Transverse colon (tissue), 4 donors: ENCODE measurements at regions not wholly inside any gene's neighbourhood (a gene's known extent, or its start where the extent isn't known, plus 50 kb on each side); places are given as distances from the start of the nearest gene placed in this dataset.
"Not testable (repeated sequence)": the region's sequence is repeated elsewhere in the genome, so short reads cannot be mapped to it uniquely, and the experiment has no call there.

Source experiments
- DNase-seq: peaks from one replicate; pipeline ENCODE4 v3.0.0-alpha.2; 2019
- H3K27ac ChIP-seq, 4 donors: fragments of 200-600 bp; sonication (generic); 2 replicates each; pipeline ENCODE4 v1.5.1; 2016 to 2018; ENCODE audit warnings: inconsistent platforms in 4 of 4
- H3K27me3 ChIP-seq: fragments of 200-600 bp; sonication (generic); 2 replicates; pipeline ENCODE4 v1.5.1; 2017; ENCODE audit warnings: inconsistent platforms
- H3K36me3 ChIP-seq, 4 donors: fragments of 200-600 bp; sonication (generic); 2 replicates each; pipeline ENCODE4 v1.5.1; 2017 to 2019; ENCODE audit warnings: inconsistent platforms in 4 of 4
- H3K4me1 ChIP-seq, 4 donors: fragments of 200-600 bp; sonication (generic); 2 replicates each; pipeline ENCODE4 v1.5.1; 2017 to 2020; ENCODE audit warnings: inconsistent platforms in 4 of 4
- H3K4me3 ChIP-seq, 4 donors: fragments of 200-600 bp; sonication (generic); 1 replicate in 1 of 4; 2 replicates in 3 of 4; pipeline versions ENCODE4 v1.5.1 to v1.6.1; 2017 to 2019; ENCODE audit warnings: inconsistent platforms in 4 of 4
- H3K9me3 ChIP-seq, 2 donors: fragments of 200-600 bp; sonication (generic); 2 replicates each; pipeline ENCODE4 v1.5.1; 2017 to 2019; ENCODE audit warnings: inconsistent platforms in 2 of 2
- EP300 ChIP-seq: sonication (generic); formaldehyde crosslinking; IDR thresholded peaks from one replicate; pipeline ENCODE4 v1.6.1; 2017; ENCODE audit warnings: antibody characterized with exemption, low read depth
- POLR2A ChIP-seq: fragments of 450-650 bp; IDR thresholded peaks from one replicate; pipeline ENCODE4 v1.6.1; 2016; ENCODE audit warnings: antibody characterized with exemption, mild to moderate bottlenecking, moderate library complexity
- POLR2AphosphoS5 ChIP-seq, 3 donors: sonication (generic); formaldehyde crosslinking; IDR thresholded peaks; one replicate each; pipeline ENCODE4 v1.6.1; 2016; ENCODE audit warnings: antibody characterized with exemption in 3 of 3
- WGBS, 2 donors: methylation state at CpG; one replicate each; pipeline ENCODE4 v1.1.5; 2018; ENCODE audit warnings: low coverage in 1 of 2; 5-methylcytosine and 5-hydroxymethylcytosine counted together
- in situ Hi-C, 4 donors: fragments of 200-750 bp; cut with MboI; loops; one replicate each; pipeline versions ENCODE4 v1.15.0 to v1.15.1; 2017; ENCODE audit warnings: low sequenced_read_pairs in 3 of 4, low pct_ligation_motif_present in 1 of 4, low pct_unique_long_range_greater_than_20kb in 1 of 4
- intact Hi-C: fragments of 100-400 bp; cut with DNase I; formaldehyde crosslinking; loops from one replicate; pipeline ENCODE4 v1.15.1; 2023; ENCODE audit warnings: low total_unique reads
- TF ChIP-seq, protein P1 (sequence below), 5 experiments: fragments of 200-600 bp in 3 of 5; fragments of 450-650 bp in 2 of 5; sonication (generic) in 3 of 5; IDR thresholded peaks; 1 replicate in 2 of 5; 2 replicates in 3 of 5; pipeline ENCODE4 v1.5.1; 2016 to 2017; ENCODE audit warnings: antibody characterized with exemption in 5 of 5, inconsistent platforms in 3 of 5, mild to moderate bottlenecking in 2 of 5, moderate library complexity in 1 of 5

DNA sequence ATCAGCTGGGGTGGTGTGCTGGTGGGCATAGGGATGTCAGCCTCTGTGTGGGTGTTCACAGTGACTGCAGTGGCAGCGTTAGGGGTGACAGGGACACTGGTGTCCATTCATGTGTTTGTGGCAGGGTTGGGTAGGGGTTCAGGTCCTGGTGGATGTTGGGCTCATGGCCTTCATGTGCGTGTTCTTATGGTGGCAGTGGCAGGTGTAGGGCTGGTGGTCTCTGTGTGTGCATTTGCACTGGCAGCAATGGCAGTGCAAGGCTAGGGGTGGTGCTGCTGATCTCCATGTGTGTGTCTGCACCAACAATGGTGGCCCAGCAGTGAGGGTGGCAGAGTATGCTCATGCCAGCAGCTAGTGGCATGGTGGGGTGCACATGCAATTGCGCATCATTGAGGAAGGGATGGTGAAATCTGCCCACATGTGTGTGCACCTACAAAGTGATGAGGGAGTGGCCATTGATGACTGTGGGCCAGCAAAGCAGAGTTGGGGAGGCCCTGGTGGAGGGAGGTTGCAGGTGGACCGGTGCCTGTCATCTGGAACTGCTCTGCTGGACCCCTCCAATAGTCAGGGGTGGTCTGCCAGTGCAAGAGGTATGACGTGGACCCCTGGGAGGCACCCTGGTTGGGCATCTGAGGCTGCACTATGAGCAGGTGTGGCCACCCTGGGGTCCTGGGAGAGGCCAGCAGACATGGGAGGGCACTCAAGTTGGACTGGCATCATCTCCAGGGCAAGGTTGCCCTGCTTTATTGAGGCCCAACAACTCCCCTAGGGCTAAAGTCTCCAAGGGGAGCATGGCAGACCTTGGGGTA lies 182.9 kb downstream of the TTC6 start:
- Histone ChIP-seq H3K27me3 (no peaks in the 10 kb centered on the region), H3K36me3 (no peaks in the 10 kb centered on the region), H3K4me3 (no peak overlapping the region), H3K9me3 (no peaks in the 10 kb centered on the region), H3K4me1 (no peaks in the 10 kb centered on the region), H3K27ac (no peak overlapping the region)
- 85% methylated on average over 5 of the region's 5 CpGs; no CpG with 5 or more reads in 1 of the 2 donors for WGBS, 2 donors
- TF ChIP-seq POLR2A = no peak
- no peak for TF ChIP-seq EP300
- no peak for TF ChIP-seq POLR2AphosphoS5 (IDR thresholded peaks at IDR 0.05)
- TF ChIP-seq, protein P1, sequence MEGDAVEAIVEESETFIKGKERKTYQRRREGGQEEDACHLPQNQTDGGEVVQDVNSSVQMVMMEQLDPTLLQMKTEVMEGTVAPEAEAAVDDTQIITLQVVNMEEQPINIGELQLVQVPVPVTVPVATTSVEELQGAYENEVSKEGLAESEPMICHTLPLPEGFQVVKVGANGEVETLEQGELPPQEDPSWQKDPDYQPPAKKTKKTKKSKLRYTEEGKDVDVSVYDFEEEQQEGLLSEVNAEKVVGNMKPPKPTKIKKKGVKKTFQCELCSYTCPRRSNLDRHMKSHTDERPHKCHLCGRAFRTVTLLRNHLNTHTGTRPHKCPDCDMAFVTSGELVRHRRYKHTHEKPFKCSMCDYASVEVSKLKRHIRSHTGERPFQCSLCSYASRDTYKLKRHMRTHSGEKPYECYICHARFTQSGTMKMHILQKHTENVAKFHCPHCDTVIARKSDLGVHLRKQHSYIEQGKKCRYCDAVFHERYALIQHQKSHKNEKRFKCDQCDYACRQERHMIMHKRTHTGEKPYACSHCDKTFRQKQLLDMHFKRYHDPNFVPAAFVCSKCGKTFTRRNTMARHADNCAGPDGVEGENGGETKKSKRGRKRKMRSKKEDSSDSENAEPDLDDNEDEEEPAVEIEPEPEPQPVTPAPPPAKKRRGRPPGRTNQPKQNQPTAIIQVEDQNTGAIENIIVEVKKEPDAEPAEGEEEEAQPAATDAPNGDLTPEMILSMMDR (IDR thresholded peaks at IDR 0.05) = no peak
- DNase-seq = no peak
- intact Hi-C loops = no loop called here
- in situ Hi-C loops = no loop called here

DNA sequence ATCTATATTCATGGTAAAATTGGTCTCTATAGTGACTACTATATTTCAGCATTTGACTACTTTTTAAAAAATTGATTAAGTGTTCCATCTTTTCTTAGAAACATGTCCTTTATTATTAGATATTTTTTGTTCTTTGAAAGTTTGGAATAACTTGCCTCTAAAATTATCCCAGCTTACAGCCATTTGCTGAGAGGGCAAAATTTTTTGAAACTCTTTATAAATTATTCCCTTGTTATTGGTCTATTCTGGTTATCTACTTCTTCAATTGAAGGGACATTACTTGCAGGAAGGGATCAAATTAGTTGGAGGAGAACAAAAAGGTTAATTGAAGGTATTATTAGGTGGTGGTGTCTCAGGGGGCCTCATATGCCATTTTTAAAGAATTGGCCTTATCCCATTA lies 184.1 kb downstream of the TTC6 start:
- TF ChIP-seq, protein P1 (IDR thresholded peaks at IDR 0.05) = no peak
- TF ChIP-seq POLR2AphosphoS5 (IDR thresholded peaks at IDR 0.05) = no peak
- intact Hi-C loops (no loop called here), in situ Hi-C loops (no loop called here)
- H3K27ac ChIP-seq = no peak overlapping the region
- H3K27me3 ChIP-seq = no peaks in the 10 kb centered on the region
- H3K36me3 ChIP-seq = no peaks in the 10 kb centered on the region
- H3K9me3 ChIP-seq = no peaks in the 10 kb centered on the region
- no peaks in the 10 kb centered on the region for H3K4me1 ChIP-seq
- no peak overlapping the region for H3K4me3 ChIP-seq
- no peak for DNase-seq

DNA sequence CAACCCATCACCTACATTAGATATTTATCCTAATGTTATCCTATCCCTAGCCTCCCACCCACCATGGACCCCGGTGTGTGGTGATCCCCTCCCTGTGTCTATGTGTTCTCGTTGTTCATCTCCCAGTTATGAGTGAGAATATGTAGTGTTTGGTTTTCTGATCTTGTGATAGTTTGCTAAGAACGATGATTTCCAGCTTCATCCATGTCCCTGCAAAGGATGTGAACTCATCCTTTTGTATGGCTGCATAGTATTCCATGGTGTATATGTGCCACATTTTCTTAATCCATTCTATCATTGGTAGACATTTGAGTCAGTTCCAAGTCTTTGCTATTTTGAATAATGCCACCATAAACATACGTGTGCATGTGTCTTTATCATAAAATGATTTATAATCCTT lies 185.3 kb downstream of the TTC6 start:
- intact Hi-C loops, H3K9me3 ChIP-seq, in situ Hi-C loops, H3K4me3 ChIP-seq, H3K36me3 ChIP-seq, DNase-seq, H3K27ac ChIP-seq, H3K27me3 ChIP-seq, H3K4me1 ChIP-seq: not testable (repeated sequence)
- 80 to 83% methylated on average over 2 to 4 of the region's 4 CpGs for WGBS, 2 donors

DNA sequence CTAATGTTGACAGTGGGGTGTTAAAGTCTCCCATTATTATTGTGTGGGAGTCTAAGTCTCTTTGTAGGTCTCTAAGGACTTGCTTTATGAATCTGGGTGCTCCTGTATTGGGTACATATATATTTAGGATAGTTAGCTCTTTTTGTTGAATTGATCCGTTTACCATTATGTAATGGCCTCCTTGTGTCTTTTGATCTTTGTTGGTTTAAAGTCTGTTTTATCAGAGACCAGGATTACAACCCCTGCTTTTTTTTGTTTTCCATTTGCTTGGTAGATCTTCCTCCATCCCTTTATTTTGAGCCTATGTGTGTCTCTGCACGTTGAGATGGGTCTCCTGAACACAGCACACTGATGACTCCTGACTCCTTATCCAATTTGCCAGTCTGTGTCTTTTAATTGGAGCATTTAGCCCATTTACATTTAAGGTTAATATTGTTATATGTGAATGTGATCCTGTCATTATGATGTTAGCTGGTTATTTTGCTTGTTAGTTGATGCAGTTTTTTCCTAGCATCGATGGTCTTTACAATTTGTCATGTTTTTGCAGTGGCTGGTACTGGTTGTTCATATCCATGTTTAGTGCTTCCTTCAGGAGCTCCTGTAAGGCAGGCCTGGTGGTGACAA lies 188.9 kb downstream of the TTC6 start:
- 72 to 84% methylated on average over 3 of the region's 3 CpGs for WGBS, 2 donors
- DNase-seq, H3K4me3 ChIP-seq, H3K4me1 ChIP-seq, in situ Hi-C loops, intact Hi-C loops, H3K9me3 ChIP-seq, H3K27me3 ChIP-seq, H3K36me3 ChIP-seq, H3K27ac ChIP-seq: not testable (repeated sequence)

DNA sequence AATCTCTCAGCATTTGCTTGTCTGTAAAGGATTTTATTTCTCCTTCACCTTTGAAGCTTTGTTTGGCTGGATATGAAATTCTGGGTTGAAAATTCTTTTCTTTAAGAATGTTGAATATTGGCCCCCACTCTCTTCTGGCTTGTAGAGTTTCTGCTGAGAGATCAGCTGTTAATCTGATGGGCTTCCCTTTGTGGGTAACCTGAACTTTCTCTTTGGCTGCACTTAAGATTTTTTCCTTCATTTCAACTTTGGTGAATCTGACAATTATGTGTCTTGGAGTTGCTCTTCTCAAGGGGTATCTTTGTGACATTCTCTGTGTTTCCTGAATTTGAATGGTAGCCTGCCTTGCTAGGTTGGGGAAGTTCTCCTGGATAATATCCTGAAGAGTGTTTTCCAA lies 189.4 kb downstream of the TTC6 start:
- intact Hi-C loops, DNase-seq, H3K27ac ChIP-seq, H3K27me3 ChIP-seq, H3K4me3 ChIP-seq, H3K4me1 ChIP-seq, H3K36me3 ChIP-seq, in situ Hi-C loops, H3K9me3 ChIP-seq: not testable (repeated sequence)

DNA sequence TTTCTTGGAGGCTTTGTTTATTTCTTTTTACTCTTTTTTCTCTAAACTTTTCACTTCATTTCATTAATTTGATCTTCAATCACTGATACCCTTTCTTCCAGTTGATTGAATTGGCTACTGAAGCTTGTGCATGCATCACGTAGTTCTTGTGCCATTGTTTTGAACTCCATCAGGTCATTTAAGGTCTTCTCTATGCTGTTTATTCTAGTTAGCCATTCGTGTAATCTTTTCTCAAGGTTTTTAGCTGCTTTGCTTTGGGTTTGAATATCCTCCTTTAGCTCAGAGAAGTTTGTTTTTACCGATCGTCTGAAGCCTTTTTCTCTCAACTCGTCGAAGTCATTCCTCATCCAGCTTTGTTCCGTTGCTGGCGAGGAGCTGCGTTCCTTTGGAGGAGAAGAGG lies 189.9 kb downstream of the TTC6 start:
- WGBS, 2 donors = 87 to 92% methylated on average over 8 to 9 of the region's 9 CpGs
- in situ Hi-C loops, H3K9me3 ChIP-seq: not testable (repeated sequence)

DNA sequence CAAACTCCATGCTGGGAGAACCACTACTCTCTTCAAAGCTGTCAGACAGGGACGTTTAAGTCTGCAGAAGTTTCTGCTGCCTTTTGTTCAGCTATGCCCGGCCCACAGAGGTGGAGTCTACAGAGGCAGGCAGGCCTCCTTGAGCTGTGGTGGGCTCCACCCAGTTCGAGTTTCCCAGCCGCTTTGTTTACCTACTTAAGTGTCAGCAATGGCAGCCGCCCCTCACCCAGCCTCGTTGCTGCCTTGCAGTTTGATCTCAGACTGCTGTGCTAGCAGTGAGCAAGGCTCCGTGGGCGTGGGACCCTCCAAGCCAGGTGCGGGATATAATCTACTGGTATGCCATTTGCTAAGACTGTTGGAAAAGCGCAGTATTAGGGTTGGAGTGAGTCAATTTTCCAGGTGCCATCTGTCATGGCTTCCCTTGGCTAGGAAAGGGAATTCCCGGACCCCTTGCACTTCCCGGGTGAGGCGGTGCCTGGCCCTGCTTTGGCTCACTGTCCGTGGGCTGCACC lies 190.7 kb downstream of the TTC6 start:
- H3K36me3 ChIP-seq, intact Hi-C loops, H3K27ac ChIP-seq, H3K9me3 ChIP-seq, H3K27me3 ChIP-seq, in situ Hi-C loops, DNase-seq, H3K4me1 ChIP-seq, H3K4me3 ChIP-seq: not testable (repeated sequence)
- WGBS, 2 donors = 79 to 100% methylated on average over 2 to 14 of the region's 14 CpGs

More for the DNA sequence above, 189.9 kb downstream of the TTC6 start:
- H3K27ac ChIP-seq, H3K4me1 ChIP-seq, intact Hi-C loops, DNase-seq, H3K36me3 ChIP-seq, H3K4me3 ChIP-seq, H3K27me3 ChIP-seq: not testable (repeated sequence)
